Right lobe of liver (tissue), 4 donors: ENCODE measurements at regions not wholly inside any gene's neighbourhood (a gene's known extent, or its start where the extent isn't known, plus 50 kb on each side); places are given as distances from the start of the nearest gene placed in this dataset.

Experiments used
- POLR2A ChIP-seq: fragments of 450-650 bp; IDR thresholded peaks from one replicate; pipeline ENCODE4 v1.6.1; 2017; ENCODE audit warnings: antibody characterized with exemption, mild to moderate bottlenecking
- TF ChIP-seq, protein P1 (sequence below), 4 donors: fragments of 200-600 bp in 3 of 4; fragments of 450-650 bp in 1 of 4; IDR thresholded peaks; one replicate each; pipeline versions ENCODE4 v1.5.1 to v1.8.0; 2016 to 2022; ENCODE audit warnings: antibody characterized with exemption in 4 of 4, mild to moderate bottlenecking in 2 of 4
- donor health status: DM: no; HTN: no; CAD: no.
- donor health status: DM: no; HTN: no; CAD: no.
- donor health status: DM: no; HTN: yes; CAD: no.

DNA sequence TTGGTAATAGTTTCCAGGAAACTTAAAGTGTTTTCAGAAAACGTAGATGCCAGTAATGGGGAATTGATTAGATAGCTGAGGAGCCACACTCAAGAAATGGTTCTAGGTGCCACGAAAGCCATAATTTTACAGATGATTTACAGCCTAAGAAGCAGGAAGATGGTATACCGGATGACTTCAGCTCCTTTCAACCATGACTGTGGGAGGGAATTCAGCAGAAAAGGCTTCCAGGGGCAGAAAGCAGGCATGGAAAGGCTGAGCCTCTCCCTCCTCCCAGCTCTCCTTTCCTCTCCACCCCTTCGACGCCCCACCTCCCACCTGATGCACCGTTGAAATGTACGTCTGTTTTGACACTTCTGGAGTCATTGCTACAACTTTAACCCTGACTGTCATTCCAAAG lies 68.6 kb upstream of the SMIM21 start:
- TF ChIP-seq, protein P1, sequence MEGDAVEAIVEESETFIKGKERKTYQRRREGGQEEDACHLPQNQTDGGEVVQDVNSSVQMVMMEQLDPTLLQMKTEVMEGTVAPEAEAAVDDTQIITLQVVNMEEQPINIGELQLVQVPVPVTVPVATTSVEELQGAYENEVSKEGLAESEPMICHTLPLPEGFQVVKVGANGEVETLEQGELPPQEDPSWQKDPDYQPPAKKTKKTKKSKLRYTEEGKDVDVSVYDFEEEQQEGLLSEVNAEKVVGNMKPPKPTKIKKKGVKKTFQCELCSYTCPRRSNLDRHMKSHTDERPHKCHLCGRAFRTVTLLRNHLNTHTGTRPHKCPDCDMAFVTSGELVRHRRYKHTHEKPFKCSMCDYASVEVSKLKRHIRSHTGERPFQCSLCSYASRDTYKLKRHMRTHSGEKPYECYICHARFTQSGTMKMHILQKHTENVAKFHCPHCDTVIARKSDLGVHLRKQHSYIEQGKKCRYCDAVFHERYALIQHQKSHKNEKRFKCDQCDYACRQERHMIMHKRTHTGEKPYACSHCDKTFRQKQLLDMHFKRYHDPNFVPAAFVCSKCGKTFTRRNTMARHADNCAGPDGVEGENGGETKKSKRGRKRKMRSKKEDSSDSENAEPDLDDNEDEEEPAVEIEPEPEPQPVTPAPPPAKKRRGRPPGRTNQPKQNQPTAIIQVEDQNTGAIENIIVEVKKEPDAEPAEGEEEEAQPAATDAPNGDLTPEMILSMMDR (IDR thresholded peaks at IDR 0.05) = no peak
- TF ChIP-seq POLR2A = no peak
